HL-60 (cell line): ENCODE measurements at regions not wholly inside any gene's neighbourhood (a gene's known extent, or its start where the extent isn't known, plus 50 kb on each side); places are given as distances from the start of the nearest gene placed in this dataset.

Experiments
- GABPA ChIP-seq: IDR thresholded peaks from 2 replicates; pipeline ENCODE4 v1.6.1; 2012; ENCODE audit warnings: low read depth
- POLR2AphosphoS5 ChIP-seq: IDR thresholded peaks from 2 replicates; pipeline ENCODE4 v1.6.1; 2012; ENCODE audit warnings: low read depth
- SPI1 ChIP-seq: IDR thresholded peaks from 2 replicates; pipeline ENCODE4 v1.6.1; 2012; ENCODE audit warnings: low read depth, mild to moderate bottlenecking, borderline replicate concordance
- TF ChIP-seq, protein P1 (sequence below): IDR thresholded peaks from one replicate; pipeline ENCODE4 v1.5.1; 2011; ENCODE audit warnings: low read length, control low read depth, inconsistent platforms; ENCODE audit not compliant: insufficient read depth
- TF ChIP-seq, protein P2 (sequence below): IDR thresholded peaks from 2 replicates; pipeline ENCODE4 v1.6.1; 2012; ENCODE audit warnings: low read depth; ENCODE audit not compliant: insufficient replicate concordance

DNA sequence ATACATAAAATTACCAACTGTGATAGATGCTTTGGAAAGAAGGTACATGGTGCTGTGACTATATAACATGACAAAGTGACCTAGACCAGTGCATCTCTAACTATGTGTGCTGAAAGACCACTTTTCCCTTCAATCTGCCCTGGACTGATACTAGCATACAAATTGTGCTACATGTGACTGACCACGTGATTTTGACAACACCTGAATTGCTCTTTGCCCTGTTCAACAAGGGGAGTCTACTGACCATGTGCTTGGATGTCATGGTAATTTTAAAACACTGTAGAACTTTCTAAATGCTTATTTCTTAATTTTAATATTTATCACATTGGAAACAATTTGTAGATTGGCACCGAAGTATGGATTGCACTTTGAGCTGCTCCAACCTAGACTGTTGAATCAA, 142.4 kb downstream of the CAND1 start:
- TF ChIP-seq POLR2AphosphoS5 = no peak
- TF ChIP-seq, protein P1, sequence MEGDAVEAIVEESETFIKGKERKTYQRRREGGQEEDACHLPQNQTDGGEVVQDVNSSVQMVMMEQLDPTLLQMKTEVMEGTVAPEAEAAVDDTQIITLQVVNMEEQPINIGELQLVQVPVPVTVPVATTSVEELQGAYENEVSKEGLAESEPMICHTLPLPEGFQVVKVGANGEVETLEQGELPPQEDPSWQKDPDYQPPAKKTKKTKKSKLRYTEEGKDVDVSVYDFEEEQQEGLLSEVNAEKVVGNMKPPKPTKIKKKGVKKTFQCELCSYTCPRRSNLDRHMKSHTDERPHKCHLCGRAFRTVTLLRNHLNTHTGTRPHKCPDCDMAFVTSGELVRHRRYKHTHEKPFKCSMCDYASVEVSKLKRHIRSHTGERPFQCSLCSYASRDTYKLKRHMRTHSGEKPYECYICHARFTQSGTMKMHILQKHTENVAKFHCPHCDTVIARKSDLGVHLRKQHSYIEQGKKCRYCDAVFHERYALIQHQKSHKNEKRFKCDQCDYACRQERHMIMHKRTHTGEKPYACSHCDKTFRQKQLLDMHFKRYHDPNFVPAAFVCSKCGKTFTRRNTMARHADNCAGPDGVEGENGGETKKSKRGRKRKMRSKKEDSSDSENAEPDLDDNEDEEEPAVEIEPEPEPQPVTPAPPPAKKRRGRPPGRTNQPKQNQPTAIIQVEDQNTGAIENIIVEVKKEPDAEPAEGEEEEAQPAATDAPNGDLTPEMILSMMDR = no peak
- TF ChIP-seq, protein P2, sequence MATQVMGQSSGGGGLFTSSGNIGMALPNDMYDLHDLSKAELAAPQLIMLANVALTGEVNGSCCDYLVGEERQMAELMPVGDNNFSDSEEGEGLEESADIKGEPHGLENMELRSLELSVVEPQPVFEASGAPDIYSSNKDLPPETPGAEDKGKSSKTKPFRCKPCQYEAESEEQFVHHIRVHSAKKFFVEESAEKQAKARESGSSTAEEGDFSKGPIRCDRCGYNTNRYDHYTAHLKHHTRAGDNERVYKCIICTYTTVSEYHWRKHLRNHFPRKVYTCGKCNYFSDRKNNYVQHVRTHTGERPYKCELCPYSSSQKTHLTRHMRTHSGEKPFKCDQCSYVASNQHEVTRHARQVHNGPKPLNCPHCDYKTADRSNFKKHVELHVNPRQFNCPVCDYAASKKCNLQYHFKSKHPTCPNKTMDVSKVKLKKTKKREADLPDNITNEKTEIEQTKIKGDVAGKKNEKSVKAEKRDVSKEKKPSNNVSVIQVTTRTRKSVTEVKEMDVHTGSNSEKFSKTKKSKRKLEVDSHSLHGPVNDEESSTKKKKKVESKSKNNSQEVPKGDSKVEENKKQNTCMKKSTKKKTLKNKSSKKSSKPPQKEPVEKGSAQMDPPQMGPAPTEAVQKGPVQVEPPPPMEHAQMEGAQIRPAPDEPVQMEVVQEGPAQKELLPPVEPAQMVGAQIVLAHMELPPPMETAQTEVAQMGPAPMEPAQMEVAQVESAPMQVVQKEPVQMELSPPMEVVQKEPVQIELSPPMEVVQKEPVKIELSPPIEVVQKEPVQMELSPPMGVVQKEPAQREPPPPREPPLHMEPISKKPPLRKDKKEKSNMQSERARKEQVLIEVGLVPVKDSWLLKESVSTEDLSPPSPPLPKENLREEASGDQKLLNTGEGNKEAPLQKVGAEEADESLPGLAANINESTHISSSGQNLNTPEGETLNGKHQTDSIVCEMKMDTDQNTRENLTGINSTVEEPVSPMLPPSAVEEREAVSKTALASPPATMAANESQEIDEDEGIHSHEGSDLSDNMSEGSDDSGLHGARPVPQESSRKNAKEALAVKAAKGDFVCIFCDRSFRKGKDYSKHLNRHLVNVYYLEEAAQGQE = no peak
- TF ChIP-seq GABPA = no peak
- TF ChIP-seq SPI1 = no peak
